DLD1 (cell line): ENCODE measurements at regions not wholly inside any gene's neighbourhood (a gene's known extent, or its start where the extent isn't known, plus 50 kb on each side); places are given as distances from the start of the nearest gene placed in this dataset.
"Not testable (repeated sequence)": the region's sequence is repeated elsewhere in the genome, so short reads cannot be mapped to it uniquely, and the experiment has no call there.

ENCODE experiments used
- in situ Hi-C: cut with HindIII; loops from 2 replicates; pipeline ENCODE4 v1.10.0; 2017; ENCODE audit warnings: low sequenced_read_pairs

- in situ Hi-C loops: no loop called here
These were observed 869.2 kb downstream of the IGSF11 start for GRCh38 chr3:118165413-118165812.

GRCh38 chr3:118167571-118167970, 867.1 kb downstream of the IGSF11 start:
- in situ Hi-C loops: no loop called here

DNA sequence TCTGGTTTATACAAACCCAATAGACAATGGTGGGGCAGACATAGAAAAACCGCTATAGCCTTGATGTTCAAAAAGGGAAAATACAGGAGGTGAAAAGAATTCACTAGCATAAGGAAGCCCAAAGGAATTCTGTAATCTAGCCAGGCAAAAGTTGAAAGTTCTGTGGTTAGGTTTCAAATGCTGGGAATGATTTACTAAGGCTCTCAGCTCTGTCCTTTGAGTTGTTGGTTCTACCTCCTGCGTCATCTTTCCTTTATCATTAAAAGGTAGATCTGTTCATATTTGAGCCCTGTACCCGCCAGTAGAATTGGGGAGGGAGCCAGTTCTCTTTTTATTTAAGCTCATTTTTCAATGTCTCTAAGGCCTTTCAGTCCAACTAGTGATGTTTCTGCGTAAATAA, 866.5 kb downstream of the IGSF11 start:
- in situ Hi-C loops: no loop called here

- in situ Hi-C loops: no loop called here
These were observed 863.3 kb downstream of the IGSF11 start for GRCh38 chr3:118171236-118171852.

DNA sequence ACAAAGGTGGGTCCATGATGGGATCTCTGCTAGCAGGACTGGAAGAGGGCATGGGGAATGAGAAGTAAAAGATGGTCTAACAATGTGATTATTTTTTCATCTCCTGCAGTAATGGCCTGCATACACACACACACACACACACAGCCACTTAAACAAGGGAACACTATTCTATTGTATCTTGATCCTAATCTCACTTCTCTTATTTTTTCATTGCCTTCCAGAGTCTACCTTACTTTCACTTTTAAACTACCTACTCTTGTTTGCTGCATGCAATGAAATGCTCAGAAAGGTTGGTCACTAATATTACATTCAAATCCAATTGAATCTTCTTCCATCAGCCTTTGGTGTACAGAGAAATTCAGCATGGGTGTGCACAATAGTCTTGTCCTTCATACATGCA, 853.8 kb downstream of the IGSF11 start:
- in situ Hi-C loops: no loop called here

DNA sequence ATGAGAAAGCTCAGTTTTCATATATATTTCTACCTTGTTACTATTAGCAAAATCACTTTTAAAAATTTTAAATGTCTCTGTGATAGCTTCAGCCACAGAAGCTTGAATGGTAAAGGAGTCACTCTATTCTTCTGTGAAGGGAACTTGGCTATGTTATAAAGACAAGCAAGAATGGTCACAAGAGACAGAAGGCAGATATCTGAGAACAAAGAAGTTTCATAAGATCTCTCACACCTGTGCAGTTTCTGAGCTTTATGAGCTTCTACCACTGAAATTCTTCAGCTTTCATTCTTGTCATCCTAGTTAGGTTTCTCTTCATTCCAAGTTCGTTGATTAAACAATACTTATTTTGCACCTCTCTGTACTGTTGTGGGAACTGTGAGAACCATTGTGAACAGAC, 853.4 kb downstream of the IGSF11 start:
- in situ Hi-C loops: no loop called here

DNA sequence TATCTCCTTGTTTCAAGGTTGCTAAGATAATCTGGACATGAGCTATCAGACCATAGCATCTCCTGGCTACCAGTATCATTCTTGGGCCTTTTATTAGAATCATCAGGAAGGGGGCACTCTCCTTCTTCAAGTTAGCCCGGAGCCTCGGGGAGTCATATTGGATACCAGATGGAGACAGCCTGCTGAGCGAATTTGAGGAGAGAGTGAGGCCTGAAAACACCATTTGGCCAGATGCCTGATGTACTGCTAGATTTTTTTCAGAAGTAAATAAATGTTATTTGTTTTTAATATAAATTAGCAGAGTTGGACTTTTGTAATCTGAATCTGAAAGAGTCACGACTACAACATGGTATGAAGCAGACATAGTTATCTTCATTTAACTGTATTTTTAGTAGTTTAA, 848.6 kb downstream of the IGSF11 start:
- in situ Hi-C loops: no loop called here

- in situ Hi-C loops: no loop called here
These were observed 847.4 kb downstream of the IGSF11 start for GRCh38 chr3:118187221-118187620.

- in situ Hi-C loops: no loop called here
These were observed 838.5 kb downstream of the IGSF11 start for GRCh38 chr3:118196183-118196582.

GRCh38 chr3:118199044-118199443, 835.6 kb downstream of the IGSF11 start:
- in situ Hi-C loops: no loop called here

GRCh38 chr3:118204052-118204656, 830.5 kb downstream of the IGSF11 start:
- in situ Hi-C loops: no loop called here

DNA sequence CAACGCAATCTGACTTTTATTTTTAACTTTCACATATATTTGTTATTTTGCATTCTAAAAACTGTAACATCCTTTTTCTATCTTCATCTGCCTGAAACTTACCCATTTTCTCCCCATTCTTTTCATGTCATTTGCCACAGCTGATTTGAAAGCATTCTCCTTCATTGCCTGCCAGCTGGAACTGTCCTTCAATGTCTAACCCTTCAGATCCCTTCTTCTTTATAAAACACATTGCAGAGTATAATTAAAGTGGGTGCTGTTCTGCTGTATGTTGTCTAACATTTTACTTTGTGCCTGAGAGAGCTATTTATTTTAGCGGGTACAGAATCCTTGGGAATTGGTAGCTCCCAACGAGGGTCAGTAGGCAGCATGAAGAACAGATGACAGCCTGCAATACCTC, 827.4 kb downstream of the IGSF11 start:
- in situ Hi-C loops: no loop called here

DNA sequence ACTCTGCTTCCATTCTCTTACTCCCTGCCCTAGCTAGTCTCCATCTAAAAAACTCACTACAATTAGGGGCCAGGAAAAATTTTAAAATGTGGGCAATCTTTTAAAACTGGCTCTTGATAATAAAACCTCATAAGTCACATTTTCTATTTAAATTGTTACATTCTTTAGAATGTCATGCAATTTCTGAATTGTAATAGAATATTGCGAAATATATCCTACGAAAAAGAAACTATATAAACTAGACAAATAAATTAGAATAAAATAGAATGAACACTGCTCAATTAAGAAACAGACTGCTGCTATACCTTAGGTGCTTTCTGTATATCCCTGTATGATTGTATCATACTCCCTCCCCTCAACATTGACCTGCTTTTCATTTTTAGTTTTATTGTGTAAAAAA, 826.0 kb downstream of the IGSF11 start:
- in situ Hi-C loops: no loop called here

DNA sequence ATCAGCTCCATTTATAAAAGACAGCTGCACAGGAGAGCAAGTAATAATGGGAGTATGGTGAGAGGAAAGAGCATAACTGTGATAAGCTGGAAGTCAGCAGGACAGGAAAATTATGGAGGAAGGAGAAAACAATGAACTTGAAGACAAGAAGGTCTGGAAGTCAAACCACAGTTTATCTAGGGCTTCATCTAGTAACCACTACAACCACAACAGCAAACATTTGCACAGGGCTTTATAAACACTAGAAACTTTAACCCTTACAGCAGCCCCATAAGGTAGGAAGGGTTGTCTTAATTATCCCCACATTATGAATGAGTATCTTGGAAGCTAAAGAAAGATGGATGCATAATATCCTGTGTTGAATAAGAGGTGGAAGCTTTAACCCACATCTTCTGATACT, 820.8 kb downstream of the IGSF11 start:
- in situ Hi-C loops: no loop called here

DNA sequence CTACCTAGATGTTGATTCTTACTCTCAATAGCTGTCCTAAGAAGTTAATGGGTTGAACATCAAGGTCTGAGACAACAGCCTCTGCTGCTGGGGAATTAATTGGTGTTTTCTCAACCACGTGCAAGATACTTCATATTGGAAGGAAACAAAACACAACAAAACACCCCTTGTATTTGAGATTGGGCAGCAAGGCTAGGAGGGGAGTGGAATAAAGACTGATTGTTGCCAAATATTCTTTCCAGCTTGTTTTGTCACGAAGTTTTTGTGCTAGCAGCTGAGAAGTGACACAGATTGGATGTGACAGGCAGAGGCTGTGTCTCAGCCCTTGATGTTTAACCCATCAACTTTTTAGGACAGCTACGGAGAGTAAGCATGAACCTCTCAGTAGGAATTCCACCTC, 808.4 kb downstream of the IGSF11 start:
- in situ Hi-C loops: no loop called here

GRCh38 chr3:118227191-118227590, 807.5 kb downstream of the IGSF11 start:
- in situ Hi-C loops: no loop called here

DNA sequence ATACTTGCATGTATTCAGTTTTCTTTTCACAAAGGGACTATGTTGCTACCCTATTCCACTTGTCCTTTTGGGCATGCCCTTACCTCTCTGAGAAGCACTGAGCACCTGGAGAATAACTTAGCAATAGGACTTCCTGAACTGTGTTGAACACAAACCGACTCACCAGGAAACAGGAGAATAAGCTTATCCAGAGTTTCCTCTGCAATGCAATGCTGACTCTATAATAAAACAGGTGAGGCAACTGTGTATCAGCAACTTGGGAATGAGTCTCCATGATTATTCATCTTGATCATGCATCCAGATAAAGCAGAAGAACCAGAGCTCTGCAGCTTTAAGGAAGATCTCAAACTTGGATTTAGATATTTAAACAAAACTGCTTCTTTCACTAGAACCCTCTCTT, 806.5 kb downstream of the IGSF11 start:
- in situ Hi-C loops: no loop called here

GRCh38 chr3:118229196-118229595, 805.5 kb downstream of the IGSF11 start:
- in situ Hi-C loops: no loop called here

DNA sequence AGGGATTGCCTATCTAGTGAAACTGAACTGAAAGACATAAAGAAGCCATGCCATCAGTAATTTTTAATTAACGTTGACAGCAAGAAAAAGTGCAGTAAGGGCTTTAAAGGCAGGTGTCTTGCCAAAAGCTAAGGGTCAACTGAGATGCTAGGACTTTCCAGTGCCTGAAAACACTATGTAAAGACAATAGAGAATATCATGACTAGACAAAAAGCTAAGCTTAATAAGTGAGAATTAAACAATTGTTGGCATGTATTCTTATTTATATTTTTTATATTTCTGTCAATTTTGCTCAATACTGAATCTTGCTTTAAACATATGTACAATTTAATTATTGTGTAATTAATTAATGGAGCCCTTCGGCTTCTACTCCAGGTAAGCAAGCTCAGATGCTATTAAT, 803.1 kb downstream of the IGSF11 start:
- in situ Hi-C loops: no loop called here

DNA sequence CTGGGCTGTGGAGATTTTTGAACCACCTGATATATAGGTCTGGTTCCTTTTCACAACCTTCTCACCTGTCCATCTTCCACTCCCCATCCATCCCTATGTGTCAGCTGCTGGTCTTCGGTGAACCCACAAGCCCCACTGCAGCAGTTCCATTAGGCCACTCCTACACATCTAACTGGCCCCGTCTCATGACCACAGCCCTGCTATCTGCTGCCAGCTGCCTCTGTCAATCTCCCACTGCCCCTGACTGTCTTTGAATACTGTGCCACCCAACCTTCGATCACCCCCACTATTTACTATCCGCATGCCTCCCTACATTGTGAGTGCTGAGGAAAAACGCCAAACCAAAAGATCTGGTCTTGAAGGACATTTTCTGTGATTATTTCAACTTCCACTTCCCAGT, 795.4 kb downstream of the IGSF11 start:
- in situ Hi-C loops: no loop called here

GRCh38 chr3:118244761-118245160, 789.9 kb downstream of the IGSF11 start:
- in situ Hi-C loops: no loop called here

DNA sequence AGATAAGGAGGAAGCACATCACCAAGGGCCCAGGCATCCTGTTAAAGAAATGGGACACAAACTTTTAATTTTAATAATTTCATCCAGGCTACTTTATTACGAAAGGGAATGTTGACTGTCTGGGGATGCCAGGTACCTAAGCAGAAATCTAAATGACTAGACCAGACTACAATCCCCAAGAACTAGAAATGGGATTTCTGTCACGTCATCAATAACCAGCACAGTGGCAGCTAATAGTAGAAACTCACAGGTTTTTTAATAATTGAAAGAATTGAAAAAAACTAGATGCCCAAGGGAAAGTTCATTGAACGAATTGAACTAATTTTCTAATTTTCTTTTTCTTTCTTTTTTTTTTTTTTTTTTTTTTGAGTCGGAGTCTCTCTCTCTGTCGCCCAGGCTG, 789.3 kb downstream of the IGSF11 start:
- in situ Hi-C loops: no loop called here

DNA sequence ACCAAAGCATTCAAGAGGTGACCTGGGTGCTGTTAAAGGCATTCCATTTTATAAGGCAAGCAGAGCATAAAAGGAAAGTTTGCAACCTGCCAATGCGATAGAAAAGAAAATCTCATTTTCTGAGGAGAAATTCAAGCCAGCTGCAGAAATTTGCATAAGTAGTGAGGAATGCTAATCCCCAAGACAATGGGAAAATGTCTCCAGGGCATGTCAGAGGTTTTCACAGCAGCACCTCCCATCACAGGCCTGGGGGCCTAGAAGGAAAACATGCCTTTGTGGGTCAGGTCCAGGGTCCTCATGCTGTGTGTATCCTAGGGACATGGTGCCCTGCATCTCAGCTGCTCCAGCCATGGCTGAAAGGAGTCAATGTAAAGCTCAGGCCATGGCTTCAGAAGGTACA, 775.8 kb downstream of the IGSF11 start:
- in situ Hi-C loops: not testable (repeated sequence)
